ENCODE measurements at regions not wholly inside any gene's neighbourhood (a gene's known extent, or its start where the extent isn't known, plus 50 kb on each side); places are given as distances from the start of the nearest gene placed in this dataset.

GRCh38 chr7:139159900-139160675 lies 50.6 kb upstream of the ZC3HAV1 start:
- no peak for ATAC-seq
- Mint-ChIP-seq H3K9me3 (ENCODE audit: insufficient read depth) (no peaks in the 10 kb centered on the region), H3K27ac (no peak overlapping the region), H3K4me3 (no peak overlapping the region), H3K4me1 (ENCODE audit: low read depth) (no peaks in the 10 kb centered on the region), H3K27me3 (ENCODE audit: low read depth) (no peaks in the 10 kb centered on the region), H3K36me3 (ENCODE audit: low read depth) (peaks cover 5% of the 10 kb centered on the region)
- ChIA-PET POLR2A (no interaction called here), CTCF (no interaction called here)
- DNase-seq, result no peak

GRCh38 chr7:139168479-139168878 lies 59.0 kb upstream of the ZC3HAV1 start:
- Mint-ChIP-seq H3K27ac (no peak overlapping the region), H3K4me3 (no peak overlapping the region), H3K4me1 (ENCODE audit: low read depth) (no peaks in the 10 kb centered on the region), H3K9me3 (ENCODE audit: insufficient read depth) (no peaks in the 10 kb centered on the region), H3K36me3 (ENCODE audit: low read depth) (no peaks in the 10 kb centered on the region), H3K27me3 (ENCODE audit: low read depth) (no peaks in the 10 kb centered on the region)
- DNase-seq (no peak), ATAC-seq (no peak)
- POLR2A ChIA-PET, result no interaction called here
- CTCF ChIA-PET, result interaction anchor here (1.1 kb wide), 1 partner anchor 29 kb away, joined by 3 read pairs; no protein-coding TSS in a partner anchor

DNA sequence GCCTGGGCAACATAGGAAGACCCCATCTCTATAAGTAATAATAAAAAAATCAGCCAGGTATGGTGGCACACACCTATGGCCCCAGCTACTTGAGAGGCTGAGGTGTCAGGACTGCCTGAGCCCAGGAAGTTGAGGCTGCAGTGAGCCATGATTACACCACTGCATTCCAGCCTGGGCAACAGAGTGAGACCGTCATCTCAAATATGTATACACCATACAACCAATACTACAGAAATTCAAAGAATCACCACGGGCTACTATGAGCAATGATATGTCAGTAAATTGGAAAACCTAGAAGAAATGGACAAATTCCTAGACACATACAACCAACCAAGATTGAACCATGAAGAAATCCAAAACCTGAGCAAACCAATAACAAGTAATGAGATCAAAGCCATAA lies 60.3 kb upstream of the ZC3HAV1 start:
- H3K36me3 Mint-ChIP-seq (ENCODE audit: low read depth), result no peaks in the 10 kb centered on the region
- no peak for ATAC-seq
- DNase-seq, result no peak
- no peaks in the 10 kb centered on the region for H3K9me3 Mint-ChIP-seq (ENCODE audit: insufficient read depth)
- no peaks in the 10 kb centered on the region for H3K4me1 Mint-ChIP-seq (ENCODE audit: low read depth)
- POLR2A ChIA-PET, result no interaction called here
- H3K27ac Mint-ChIP-seq, result no peak overlapping the region
- no peaks in the 10 kb centered on the region for H3K27me3 Mint-ChIP-seq (ENCODE audit: low read depth)
- CTCF ChIA-PET, result no interaction called here
- no peak overlapping the region for H3K4me3 Mint-ChIP-seq

DNA sequence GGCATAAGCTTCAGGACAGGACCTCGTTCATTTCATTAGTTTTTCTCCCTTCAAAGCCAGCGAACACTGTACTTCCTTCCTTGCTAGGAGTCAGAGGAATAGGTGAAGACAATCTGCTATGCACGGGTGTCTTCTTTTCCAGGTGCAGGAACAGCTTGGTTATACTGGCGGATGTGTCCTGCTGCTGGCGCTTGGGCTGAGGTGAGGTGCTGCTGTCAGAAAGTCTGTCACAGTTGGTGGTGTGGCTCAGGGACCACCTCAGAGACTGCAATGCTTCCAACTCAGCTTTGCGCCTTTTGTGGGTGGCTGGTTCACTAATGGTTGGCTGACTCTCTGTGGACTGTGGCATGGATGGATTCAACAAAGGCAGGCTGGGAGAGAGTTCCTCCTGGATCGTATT lies 58.3 kb upstream of the UBN2 start:
- Mint-ChIP-seq H3K27ac (no peak overlapping the region), H3K36me3 (ENCODE audit: low read depth) (no peaks in the 10 kb centered on the region), H3K9me3 (ENCODE audit: insufficient read depth) (no peaks in the 10 kb centered on the region), H3K4me3 (no peak overlapping the region), H3K27me3 (ENCODE audit: low read depth) (no peaks in the 10 kb centered on the region), H3K4me1 (ENCODE audit: low read depth) (no peaks in the 10 kb centered on the region)
- CTCF ChIA-PET, result no interaction called here
- DNase-seq (no peak), ATAC-seq (no peak)
- POLR2A ChIA-PET, result no interaction called here

DNA sequence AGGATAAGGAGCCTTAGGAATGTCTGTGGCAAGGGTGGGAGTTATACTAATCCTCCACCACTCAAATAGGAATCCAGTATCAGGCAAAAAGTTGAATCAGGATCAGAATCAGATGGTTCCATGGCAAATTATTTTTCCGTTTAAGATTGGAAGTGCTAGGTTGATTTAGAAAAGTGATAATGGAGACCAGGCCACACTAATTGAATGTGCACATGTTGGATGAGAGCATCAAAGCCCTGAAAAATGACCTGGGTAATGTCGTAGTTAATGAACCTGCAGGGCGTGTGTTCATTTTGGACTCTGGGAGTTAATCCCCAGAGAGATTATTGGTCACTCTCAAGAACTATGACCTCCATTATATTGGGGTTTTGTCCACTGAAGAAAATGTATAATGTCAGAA lies 53.3 kb upstream of the UBN2 start:
- DNase-seq (no peak), ATAC-seq (no peak)
- Mint-ChIP-seq H3K9me3 (ENCODE audit: insufficient read depth) (no peaks in the 10 kb centered on the region), H3K27ac (no peak overlapping the region), H3K4me1 (ENCODE audit: low read depth) (no peaks in the 10 kb centered on the region), H3K4me3 (no peak overlapping the region), H3K27me3 (ENCODE audit: low read depth) (no peaks in the 10 kb centered on the region), H3K36me3 (ENCODE audit: low read depth) (peaks cover 2% of the 10 kb centered on the region)
- ChIA-PET POLR2A (no interaction called here), CTCF (no interaction called here)

- no peak overlapping the region for H3K4me3 Mint-ChIP-seq
- ATAC-seq (no peak), DNase-seq (no peak)
- ChIA-PET CTCF (no interaction called here), POLR2A (no interaction called here)
- no peaks in the 10 kb centered on the region for H3K27me3 Mint-ChIP-seq (ENCODE audit: low read depth)
- peaks cover 8% of the 10 kb centered on the region for H3K4me1 Mint-ChIP-seq (ENCODE audit: low read depth)
- H3K27ac Mint-ChIP-seq, result no peak overlapping the region
- peaks cover 2% of the 10 kb centered on the region for H3K36me3 Mint-ChIP-seq (ENCODE audit: low read depth)
- H3K9me3 Mint-ChIP-seq (ENCODE audit: insufficient read depth), result no peaks in the 10 kb centered on the region
These were observed 50.2 kb upstream of the UBN2 start for GRCh38 chr7:139180700-139181311.
